ENCODE measurements at regions not wholly inside any gene's neighbourhood (a gene's known extent, or its start where the extent isn't known, plus 50 kb on each side); places are given as distances from the start of the nearest gene placed in this dataset.

DNA sequence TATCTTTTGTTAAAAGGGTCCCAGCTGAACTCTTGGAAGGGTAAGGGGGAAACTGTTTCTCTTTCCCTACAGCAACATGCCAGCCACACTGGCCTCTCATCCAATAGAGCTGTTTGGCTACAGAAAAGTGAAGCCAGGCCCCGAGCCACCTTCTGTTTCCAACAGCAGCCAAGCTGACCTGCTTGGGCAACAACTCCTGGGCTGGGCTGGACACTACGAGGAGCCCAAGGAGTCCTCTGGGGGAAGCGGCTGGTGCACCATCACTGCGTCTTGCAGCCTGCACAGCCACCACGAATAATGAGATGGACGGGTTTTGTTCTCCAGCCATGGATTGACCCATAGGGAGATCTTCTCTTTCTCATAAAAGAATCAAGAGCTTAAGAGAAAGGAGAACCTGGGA is 624.9 kb downstream of the NPHP4 start:
- no peak for DNase-seq

DNA sequence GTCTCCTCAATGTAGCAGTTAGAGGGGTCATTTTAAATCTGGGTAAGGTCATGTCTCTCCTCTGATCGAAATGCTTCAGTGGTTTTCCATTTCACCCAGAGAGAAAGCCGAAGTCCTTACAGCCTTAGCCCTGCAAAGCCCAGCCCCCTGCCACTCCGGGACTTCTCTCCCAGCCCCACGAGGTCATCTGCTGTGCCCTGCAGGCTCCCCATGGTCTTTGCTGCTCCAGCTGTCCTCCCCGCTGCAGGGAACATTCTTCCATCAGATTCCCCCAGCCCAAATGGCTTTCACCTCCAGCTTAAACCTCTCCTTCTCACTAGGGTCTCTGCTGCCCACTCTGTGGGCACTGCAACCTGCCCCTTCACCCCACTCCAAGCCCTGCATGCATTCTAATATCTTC is 626.5 kb downstream of the NPHP4 start:
- no peak for DNase-seq

DNA sequence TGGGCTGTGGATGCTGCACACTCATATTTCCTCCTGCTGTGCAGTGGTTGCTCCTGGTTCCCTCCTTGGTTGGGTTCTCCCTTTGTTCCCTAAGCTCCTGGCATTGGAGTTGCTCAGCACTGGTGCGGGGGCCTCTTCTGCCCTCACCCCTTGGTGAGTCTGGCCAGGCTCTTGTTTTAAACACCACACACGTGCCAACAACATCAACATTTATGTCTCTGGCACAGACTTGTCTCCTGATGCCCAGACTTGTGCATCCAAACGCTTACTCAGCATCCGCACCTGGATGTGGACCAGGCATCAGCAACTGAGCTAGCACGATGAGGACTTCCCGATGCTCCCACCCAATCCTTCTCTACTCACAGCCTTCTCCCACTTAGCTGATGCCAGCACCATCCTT is 627.6 kb downstream of the NPHP4 start:
- DNase-seq: no peak

DNA sequence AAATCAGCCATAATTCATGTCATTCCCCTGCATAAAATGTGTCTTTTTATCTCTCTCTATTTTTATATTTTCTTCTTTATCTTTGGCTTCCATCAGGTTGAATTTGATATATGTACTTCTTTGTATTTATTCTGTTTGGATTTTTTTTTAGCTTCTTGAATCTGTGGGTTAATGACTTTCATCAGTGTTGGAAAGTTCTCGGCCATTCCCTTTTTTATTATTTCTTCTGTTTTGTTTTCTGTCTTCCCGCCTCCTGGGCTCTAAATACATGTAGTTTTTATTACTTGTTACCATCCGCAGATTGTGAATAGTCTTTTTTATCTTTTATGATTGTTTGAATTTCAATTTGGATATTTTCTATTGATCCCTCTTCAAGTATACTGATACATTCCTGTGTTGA is 637.5 kb downstream of the NPHP4 start:
- no peak for DNase-seq

DNA sequence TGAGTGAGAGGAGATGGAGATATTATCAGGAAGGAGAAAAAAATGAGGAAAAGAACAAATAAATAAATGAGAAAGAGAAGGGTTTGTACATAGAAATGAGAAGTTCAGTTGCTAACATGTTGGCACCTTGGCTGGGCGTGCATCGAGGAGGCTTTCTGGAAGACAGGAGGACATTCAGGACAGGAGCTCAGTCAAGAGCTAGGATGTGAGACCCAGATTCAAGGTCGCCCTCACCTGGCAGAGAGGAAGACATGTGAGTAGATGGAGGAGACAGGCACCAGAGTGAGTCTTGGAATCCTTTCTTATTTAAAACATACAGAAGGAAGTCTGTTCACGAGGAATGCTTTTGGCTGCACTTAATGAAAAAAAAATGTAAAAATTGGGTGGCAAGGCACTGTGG is 640.9 kb downstream of the NPHP4 start:
- DNase-seq: no peak

DNA sequence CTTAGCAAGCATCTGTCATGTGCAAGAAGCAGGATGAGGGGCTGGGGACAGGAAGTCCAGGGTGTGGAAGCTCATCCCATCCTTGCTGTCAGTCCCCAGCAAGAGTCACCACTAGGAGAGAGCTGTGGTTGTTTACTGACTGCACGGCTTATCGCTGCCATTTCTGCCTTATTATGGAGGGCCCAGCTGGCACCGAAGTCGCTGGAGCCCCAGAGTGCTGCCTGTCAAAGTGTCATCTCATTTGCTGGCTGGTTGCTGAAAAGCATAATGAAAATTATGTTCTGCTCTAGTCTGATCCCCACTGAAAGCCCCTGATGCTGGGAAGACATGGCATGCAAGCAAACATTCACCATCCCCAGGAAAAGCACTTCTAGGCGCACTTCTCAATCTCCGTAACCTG is 642.7 kb downstream of the NPHP4 start:
- DNase-seq: no peak

DNA sequence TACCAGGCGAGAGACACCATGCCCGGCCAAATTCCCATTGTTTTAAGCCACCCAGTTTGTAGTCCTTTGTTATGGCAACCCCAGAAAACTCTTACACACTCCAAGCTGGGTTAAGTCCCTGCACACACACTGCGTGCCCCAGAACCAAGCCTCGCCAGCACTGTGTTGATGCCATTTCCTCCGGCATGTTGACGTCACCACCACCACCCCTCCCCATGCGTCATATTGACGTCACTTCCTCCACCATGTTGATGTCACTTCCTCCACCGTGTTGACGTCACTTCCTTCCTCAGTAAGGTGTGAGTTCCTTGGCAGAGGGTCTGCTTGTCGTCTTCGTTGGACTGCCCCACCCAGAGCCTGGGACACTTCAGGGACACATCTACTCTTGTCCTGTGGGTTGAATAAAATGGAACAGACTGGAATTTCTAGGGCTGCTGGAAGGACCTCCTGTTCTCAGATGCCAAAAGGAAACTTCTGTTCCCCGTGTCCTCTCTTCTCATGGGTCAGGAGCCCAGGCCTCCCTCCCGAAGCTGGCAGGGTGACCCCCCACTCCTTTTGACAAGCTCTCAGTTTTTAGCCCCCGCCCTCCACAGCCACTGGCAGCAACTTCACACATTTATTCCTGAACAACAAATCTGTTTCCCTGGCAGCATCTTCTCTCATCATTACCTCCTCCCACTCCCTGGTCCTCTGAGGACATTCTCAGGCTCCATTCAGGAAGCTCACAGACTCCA is 643.3 kb downstream of the NPHP4 start:
- no peak for DNase-seq

DNA sequence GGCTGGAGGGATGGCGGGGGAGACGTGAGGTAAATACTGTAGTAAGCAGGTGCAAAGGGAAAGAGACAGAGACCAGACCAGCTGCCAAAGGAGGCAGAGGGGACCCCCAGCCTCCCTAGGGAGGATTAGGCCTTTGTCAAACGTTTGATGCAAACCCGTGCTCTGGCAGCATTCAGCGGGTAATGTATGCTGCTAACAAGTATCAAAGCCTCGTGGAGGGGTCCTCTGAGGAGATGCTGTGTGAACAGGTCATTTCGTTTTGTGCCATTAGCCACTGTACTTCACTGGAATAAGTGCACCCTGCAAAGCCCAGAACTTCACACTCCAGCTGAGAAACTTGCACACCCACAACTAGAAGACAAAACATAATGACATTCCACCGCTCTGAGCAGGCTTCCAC is 644.5 kb downstream of the NPHP4 start:
- DNase-seq: no peak

DNA sequence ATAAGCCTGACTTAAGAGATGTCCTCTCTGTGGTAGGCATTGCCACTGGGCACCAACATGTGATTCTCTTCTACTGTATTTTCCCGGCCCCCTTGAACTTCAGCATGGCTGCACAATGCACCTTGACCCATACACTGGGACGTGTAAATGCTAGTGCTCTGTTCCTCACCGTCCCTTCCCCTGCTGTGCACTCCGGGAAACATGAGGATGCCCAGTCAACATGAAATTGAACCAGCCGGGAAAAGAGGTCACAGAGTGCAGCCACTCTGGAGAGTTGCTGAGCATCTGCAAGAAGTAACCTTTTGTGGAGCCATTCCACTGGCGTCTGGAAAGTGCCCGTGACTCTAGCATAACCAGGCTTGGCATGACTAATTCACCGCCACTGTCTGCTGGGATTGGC is 646.7 kb downstream of the NPHP4 start:
- no peak for DNase-seq

DNA sequence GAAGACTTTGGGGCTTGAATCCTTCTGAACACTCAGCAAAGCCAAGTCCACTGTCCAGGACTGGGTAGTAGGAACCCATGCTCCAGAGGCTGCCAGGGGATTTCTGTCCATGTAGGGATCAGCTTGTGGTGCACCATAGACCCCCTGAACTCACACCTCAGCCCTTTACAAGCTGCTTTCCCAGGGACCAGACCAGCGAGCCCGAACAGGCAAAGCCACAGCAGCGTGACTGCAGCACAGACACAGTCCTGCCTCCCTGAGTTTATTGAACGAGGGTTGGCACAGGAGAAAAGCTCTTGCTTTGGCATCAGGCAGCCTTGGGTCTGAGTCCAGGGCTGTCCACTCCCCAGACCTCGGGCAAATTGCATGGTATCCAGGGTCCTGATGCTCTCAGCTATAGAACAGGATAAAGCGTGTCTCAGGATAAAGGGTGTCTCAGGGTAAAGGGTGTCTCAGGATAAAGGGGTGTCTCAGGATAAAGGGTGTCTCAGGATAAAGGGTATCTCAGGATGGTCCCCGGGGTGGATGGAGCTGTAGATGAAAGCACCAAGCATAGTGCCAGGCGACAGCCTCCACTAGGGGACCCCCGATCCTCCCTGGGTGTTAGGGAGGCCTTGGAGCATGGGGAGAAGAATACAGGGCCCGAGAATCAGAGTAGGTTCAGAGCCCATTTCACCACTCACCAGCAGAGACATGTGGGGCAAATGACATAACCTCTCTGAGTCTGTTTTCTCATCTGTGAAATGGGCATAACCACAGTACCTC is 648.8 kb downstream of the NPHP4 start:
- DNase-seq: no peak

DNA sequence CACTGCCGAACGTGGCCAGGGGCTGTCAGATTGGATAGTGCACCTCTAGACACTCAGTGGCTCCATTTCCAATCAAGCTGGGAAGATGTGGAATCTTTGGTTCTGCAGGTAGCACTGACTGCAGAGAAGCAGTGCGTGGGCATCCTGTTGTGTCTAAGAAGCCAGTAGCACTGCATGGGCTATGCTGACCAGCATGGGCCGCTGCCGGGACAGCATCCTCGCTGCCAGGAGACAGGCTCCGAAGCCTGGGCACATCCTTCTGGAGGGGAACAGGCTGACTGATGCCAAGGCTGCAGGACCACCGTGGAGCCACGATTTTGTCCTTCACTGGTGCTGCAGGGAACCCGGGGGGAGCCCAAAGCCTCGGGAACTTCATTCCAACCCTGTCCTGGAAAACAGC is 649.4 kb downstream of the NPHP4 start:
- DNase-seq: no peak

DNA sequence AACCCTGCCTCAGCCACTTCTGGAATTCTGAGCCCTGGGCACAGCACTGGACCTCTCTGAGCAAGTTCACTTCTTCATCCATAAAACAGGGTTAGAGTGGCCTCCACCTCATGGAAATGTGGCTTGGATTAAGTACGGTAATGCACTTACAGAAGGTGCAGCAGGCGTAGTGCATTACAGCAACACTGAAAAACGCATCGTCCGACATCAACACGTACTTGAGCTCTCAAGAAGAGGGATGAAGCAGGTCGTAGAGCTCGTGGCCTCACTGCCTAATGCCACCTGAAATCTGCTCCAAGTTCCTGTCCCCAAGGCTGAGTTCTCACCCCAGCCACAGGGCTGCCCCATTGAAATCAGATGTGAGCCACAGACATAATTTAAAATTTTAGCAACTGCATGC is 650.1 kb downstream of the NPHP4 start:
- no peak for DNase-seq

DNA sequence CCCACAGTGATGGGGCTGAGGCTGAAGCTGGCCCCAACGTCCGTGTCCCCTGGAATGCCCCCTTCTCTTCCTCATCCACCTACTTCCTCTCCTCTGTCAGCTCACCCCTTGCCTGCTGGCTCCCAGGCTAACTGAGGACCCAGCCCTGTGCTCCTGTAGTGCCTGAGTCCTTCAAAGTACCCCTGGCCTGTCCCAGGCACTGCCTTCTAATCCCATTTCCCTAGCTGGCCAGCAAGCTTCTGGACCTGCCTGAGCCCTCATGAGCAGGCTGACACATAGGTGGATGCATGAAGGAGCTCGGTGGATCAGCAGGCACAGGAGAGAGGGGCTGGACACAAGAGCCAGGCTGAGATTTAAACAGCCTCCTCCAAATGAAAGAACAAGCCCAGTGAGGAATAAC is 650.8 kb downstream of the NPHP4 start:
- DNase-seq: no peak

DNA sequence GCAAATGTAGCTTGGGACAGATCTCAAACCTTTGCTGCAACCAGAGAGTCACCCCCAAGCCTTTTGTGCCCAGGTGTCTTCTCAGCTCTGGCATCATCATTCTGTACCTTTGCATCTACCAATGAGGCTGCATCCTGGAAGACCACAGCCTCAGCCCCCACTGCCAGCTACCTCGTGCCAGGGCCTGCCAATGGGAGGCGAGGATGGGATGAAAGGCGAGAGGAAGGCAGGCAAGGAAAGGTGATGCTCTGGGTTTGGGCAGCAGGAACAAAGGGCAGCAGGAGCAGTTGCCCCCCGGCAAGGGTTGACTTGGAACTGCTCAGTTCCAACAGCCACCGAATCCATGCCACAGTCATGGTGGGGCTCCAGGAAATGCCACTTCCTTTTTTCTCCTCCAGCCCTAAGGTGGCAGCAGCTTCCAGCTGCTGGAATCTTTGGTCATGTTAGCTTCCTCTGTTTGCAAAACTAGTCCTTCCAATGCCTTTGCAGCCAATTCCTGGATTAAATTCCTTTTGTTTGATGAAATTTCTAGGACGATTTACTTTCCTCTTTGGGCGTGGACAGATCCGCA is 651.6 kb downstream of the NPHP4 start:
- no peak for DNase-seq

DNA sequence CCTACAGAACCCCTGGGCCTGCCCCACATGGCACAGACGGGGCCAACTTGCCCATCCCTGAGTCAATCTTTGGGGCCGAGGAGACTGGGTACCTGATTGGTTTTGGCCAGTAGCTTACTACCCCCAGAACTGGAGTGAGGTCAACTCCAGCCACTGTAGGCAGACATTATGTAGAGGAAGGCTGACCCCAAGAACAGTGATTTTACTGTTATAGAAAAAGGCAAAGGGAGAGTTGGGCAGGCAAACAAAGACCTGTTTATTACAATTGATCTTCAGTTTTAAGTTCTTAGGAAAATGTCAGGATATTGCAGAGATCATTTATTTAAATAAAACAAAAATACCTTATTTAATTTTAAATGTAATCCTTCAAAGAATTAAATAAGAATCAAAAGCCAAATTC is 653.8 kb downstream of the NPHP4 start:
- no peak for DNase-seq

DNA sequence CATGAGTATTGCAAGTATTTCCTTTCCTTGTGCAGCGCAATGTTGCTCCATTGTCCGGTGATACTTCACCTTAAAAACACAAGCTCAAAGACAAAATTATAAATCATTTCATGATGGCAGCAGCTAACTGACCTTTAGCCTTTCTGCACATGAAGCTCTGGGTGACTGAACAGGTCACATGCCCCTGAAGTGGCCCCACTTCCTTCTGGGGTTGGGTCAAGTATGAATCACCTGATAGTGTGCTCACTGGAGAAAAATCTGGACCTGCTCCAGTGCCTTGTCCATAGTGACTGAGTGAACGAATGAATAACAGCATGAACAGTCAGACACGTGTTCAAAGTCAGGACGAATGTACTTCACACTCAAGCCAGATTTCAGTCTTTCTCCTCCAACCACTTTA is 658.9 kb downstream of the NPHP4 start:
- no peak for DNase-seq

DNA sequence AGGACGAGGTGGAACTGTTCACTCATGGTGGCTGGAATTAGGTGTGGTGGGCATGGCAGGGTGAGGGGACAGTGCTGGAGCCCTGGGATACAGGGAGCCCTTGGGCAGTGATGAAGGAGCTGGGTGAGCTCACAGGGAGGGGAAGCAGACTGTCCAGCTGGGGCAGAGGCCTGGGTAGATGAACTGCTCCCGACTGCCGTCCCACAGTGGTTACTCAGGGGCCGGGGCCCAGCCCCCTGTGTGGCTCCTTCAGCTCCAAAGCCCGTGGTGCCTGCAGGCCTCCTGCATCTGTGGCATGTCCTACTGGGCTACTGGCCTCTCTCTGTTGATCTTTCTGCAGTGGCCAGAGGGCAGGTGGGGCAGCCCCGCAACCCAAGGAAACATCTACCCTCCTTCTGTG is 661.1 kb downstream of the NPHP4 start:
- DNase-seq: no peak

DNA sequence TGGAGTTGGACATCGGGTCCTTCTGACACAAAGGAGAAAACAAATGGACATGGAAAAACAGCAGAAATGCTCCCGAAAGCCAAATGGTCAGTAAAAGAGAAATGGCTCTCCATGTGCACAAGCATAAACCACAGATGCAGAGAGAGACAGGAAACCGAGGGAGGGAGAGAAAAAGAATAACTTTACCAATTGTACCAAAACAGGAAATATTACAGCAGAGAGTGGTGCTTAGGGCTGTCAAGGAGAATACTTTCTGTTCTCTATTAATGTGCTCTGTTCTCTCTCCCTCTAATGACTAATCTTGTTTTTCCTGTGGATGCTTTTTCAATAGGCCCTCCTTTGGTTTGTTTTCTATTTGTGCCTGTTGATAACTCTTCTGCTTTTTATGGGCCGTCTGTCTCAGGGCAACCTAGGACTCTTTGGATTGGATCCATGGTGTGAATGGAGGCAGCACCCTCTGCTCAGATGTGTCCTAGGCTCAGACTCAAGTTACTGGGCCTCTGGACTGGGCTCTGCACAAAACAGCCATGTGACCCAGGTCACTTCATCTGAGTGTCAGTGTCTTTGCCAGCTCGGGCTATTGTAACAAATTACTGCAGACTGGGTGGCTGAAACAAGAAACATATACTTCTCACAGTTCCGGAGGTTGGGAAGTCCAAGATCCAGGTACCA is 663.0 kb downstream of the NPHP4 start:
- no peak for DNase-seq

DNA sequence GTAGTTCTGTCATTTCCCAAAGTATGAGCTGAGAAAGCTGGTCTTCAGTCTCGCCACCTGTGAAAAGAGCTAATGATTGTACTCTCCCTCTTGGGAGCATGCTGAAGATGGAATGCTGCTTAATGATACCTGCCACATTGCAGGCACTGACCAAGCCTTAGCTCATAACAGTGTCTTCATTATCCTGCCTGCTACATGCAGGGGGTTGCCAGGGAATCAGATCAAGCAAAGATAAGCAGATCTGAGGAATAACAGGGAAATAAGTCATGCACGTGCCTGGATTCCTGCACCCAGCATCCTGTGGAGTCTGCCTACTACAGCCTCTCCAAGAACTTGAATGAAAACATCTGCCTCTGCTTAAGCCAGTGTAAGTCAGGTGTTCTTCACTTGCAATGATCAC is 667.3 kb downstream of the NPHP4 start:
- DNase-seq: no peak

DNA sequence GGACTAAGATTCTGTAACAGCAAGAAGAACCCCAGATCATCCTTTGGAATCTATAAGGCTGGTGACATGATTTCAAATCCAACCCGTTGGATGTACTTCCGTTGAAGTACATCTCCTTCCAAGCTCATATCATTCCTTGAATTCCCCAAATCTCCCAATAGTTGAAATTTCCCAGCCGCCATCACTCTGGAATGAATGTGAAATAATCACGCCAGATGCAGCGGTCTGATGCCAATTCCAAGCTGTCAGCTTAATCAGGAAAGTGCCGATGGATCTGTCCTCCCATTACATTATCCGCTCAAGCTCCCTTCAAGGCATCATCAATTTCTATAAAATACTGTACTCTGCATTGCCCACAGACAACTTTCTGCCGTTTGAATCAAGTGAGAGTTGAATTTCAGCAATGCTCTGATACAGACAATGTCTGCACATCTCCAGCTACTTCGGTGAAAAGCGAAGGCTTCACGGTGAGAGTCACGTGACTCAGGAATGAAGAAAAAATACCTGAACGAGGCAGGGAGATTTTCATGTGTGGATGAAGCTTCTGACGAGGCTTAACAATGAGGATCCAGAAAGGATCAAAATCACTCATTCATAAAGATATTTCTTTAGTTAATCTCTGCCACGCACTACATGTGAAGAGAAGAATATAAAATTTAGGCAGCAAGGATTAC is 663.9 kb downstream of the AJAP1 start:
- no peak for DNase-seq

DNA sequence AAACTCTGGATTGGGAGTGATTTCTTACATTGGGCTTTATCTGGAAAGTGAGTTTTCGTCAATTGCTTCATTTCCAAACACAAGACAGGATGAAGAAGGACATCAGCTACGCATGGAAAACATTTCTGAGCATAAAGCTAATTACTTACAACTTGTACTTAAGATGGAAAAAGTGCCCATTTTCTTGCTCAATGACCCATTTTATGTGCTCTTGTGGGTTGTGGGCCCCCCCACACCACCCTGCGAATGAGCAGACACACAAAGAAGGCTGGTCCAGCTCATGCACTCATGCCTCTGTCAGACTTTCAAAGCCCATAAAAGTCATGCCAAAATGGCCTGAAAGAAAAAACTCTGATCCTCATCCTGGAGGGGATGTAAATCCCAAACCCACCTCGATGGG is 663.0 kb downstream of the AJAP1 start:
- DNase-seq: no peak

DNA sequence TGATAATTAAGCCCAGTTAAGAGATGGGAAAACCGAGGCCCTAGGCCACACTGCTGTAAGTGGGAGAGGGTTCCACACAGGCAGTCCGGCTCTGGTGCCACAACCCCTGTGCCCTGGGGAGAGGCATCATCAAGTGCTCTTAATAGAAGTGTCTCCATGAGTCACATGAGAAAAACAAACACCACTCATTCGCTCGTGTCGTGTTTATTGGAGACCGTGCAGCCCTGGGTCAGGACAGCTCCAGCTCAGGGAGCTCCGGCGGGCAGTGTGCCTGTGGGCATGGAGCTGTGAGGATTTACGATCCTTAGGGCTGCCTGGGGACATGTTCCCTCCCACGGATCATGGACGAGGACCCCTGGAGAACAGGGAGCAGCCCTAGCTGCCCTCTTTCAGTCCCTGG is 658.5 kb downstream of the AJAP1 start:
- DNase-seq: no peak

DNA sequence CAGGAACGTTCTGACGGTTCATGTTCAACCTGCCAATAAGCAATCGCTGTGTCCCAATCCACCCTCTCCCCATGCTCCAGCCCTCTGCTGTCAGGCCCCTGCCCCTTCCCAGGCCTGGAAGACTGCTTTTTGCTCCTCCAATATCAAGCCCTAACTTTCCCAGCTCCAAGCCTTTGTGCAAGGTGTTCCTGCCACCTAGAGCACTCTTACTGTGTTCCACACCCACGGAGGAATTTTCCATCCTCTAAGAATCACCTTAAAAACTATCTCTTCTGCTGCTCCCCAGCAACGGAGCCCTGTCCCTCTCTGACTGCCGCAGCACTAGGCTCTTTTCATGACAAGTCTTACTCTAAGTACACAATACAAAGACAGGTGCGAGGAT is 657.9 kb downstream of the AJAP1 start:
- no peak for DNase-seq

All from activated CD4-positive, alpha-beta T cell treated with anti-CD3 and anti-CD28 coated beads for 4 hours (primary cell).